ENCODE measurements at regions not wholly inside any gene's neighbourhood (a gene's known extent, or its start where the extent isn't known, plus 50 kb on each side); places are given as distances from the start of the nearest gene placed in this dataset.

GRCh38 chr3:101944308-101944707, 95.0 kb downstream of the NFKBIZ start:
- no peak overlapping the region for H3K4me3 Mint-ChIP-seq
- DNase-seq (ENCODE audit: low read depth, low spot score), result no peak
- no peaks in the 10 kb centered on the region for H3K27me3 Mint-ChIP-seq (ENCODE audit: low read depth)
- no peak for TF ChIP-seq CTCF (conservative IDR thresholded peaks at IDR 0.05)
- H3K27ac Mint-ChIP-seq (ENCODE audit: unreplicated experiment), result no peak overlapping the region
- no peaks in the 10 kb centered on the region for H3K36me3 Mint-ChIP-seq (ENCODE audit: low read depth)
- peaks cover 3% of the 10 kb centered on the region for H3K9me3 Mint-ChIP-seq
- no peaks in the 10 kb centered on the region for H3K4me1 Mint-ChIP-seq

- Mint-ChIP-seq H3K27ac (ENCODE audit: unreplicated experiment) (no peak overlapping the region), H3K36me3 (ENCODE audit: low read depth) (no peaks in the 10 kb centered on the region), H3K4me1 (no peaks in the 10 kb centered on the region), H3K27me3 (ENCODE audit: low read depth) (no peaks in the 10 kb centered on the region), H3K9me3 (peaks cover 3% of the 10 kb centered on the region), H3K4me3 (no peak overlapping the region)
- no peak for TF ChIP-seq CTCF (conservative IDR thresholded peaks at IDR 0.05)
- no peak for DNase-seq (ENCODE audit: low read depth, low spot score)
Measured at GRCh38 chr3:101945980-101946379, 96.7 kb downstream of the NFKBIZ start.

- no peak for TF ChIP-seq CTCF (conservative IDR thresholded peaks at IDR 0.05)
- Mint-ChIP-seq H3K27me3 (ENCODE audit: low read depth) (no peaks in the 10 kb centered on the region), H3K9me3 (peaks cover 3% of the 10 kb centered on the region), H3K36me3 (ENCODE audit: low read depth) (no peaks in the 10 kb centered on the region), H3K4me1 (no peaks in the 10 kb centered on the region), H3K27ac (ENCODE audit: unreplicated experiment) (no peak overlapping the region), H3K4me3 (no peak overlapping the region)
- no peak for DNase-seq (ENCODE audit: low read depth, low spot score)
Measured at GRCh38 chr3:101946906-101947305, 97.6 kb downstream of the NFKBIZ start.

- Mint-ChIP-seq H3K9me3 (peaks cover 3% of the 10 kb centered on the region), H3K36me3 (ENCODE audit: low read depth) (no peaks in the 10 kb centered on the region), H3K27ac (ENCODE audit: unreplicated experiment) (no peak overlapping the region), H3K4me3 (no peak overlapping the region), H3K27me3 (ENCODE audit: low read depth) (no peaks in the 10 kb centered on the region), H3K4me1 (no peaks in the 10 kb centered on the region)
- no peak for DNase-seq (ENCODE audit: low read depth, low spot score)
- no peak for TF ChIP-seq CTCF (conservative IDR thresholded peaks at IDR 0.05)
Measured at GRCh38 chr3:101950510-101950909, 101.2 kb downstream of the NFKBIZ start.

- no peak for TF ChIP-seq CTCF (conservative IDR thresholded peaks at IDR 0.05)
- Mint-ChIP-seq H3K36me3 (ENCODE audit: low read depth) (no peaks in the 10 kb centered on the region), H3K9me3 (peaks cover 3% of the 10 kb centered on the region), H3K27me3 (ENCODE audit: low read depth) (no peaks in the 10 kb centered on the region), H3K27ac (ENCODE audit: unreplicated experiment) (no peak overlapping the region), H3K4me3 (no peak overlapping the region), H3K4me1 (no peaks in the 10 kb centered on the region)
- DNase-seq (ENCODE audit: low read depth, low spot score), result no peak
Measured at GRCh38 chr3:101950985-101951733, 101.8 kb downstream of the NFKBIZ start.

All from neural crest cell (in vitro differentiated cells).